Gastroesophageal sphincter (tissue), 3 donors: ENCODE measurements at regions not wholly inside any gene's neighbourhood (a gene's known extent, or its start where the extent isn't known, plus 50 kb on each side); places are given as distances from the start of the nearest gene placed in this dataset.

Experiments used
- POLR2AphosphoS5 ChIP-seq: sonication (generic); formaldehyde crosslinking; IDR thresholded peaks from one replicate; pipeline ENCODE4 v1.6.1; 2017; ENCODE audit warnings: antibody characterized with exemption
- TF ChIP-seq, protein P1 (sequence below), 4 experiments: fragments of 200-600 bp in 2 of 4; fragments of 450-650 bp in 2 of 4; sonication (generic) in 1 of 4; IDR thresholded peaks; one replicate each; pipeline ENCODE4 v1.5.1; 2017 to 2019; ENCODE audit warnings: antibody characterized with exemption in 4 of 4, mild to moderate bottlenecking in 2 of 4, moderate library complexity in 2 of 4

DNA sequence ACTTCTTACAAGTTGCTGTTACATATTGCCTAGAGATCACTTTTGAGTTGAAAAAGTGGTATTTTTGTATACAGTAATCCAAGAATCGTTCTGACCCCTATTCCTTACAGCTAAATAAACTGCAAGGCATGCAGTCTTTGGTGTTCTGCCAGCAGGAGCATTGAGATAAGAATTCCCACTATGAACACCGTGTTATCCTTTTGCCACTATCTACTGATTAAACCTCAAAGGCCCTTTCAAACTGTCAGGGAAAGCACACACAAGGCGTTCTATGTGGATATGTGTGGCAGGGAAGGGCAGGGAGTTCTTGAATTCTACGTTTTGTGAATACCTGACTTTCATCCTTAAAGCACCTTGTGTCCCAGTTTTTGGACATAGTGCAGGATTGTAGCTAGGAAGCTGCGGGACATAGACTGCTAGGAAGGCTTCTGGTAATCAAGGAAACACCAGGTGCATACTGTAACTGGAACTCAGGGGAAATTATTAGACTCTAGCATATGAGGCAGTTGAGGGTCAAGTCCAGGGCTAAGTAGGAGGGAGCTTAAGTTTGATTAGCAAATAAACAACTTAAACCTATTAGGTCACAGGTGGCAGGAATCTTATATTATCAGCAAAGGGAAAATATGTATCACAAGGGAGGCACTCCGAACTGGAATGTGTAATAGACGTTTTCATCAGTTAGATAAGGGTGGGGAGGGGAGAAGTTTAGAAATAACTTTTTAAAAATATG, 506.6 kb downstream of the RNF144B start:
- TF ChIP-seq, protein P1, sequence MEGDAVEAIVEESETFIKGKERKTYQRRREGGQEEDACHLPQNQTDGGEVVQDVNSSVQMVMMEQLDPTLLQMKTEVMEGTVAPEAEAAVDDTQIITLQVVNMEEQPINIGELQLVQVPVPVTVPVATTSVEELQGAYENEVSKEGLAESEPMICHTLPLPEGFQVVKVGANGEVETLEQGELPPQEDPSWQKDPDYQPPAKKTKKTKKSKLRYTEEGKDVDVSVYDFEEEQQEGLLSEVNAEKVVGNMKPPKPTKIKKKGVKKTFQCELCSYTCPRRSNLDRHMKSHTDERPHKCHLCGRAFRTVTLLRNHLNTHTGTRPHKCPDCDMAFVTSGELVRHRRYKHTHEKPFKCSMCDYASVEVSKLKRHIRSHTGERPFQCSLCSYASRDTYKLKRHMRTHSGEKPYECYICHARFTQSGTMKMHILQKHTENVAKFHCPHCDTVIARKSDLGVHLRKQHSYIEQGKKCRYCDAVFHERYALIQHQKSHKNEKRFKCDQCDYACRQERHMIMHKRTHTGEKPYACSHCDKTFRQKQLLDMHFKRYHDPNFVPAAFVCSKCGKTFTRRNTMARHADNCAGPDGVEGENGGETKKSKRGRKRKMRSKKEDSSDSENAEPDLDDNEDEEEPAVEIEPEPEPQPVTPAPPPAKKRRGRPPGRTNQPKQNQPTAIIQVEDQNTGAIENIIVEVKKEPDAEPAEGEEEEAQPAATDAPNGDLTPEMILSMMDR (IDR thresholded peaks at IDR 0.05): no peak
- no peak for TF ChIP-seq POLR2AphosphoS5
